Ovary (tissue), 7 donors: ENCODE measurements at regions not wholly inside any gene's neighbourhood (a gene's known extent, or its start where the extent isn't known, plus 50 kb on each side); places are given as distances from the start of the nearest gene placed in this dataset.
A peak's percentile ranks its signal among the peaks of the same experiment; 100 is the strongest.

Source experiments
- DNase-seq, 5 donors: peaks; one replicate each; pipeline ENCODE4 v3.0.0-alpha.2; 2019 to 2020
- H3K27ac ChIP-seq, 2 donors: fragments of 200-600 bp; one replicate each; pipeline versions ENCODE4 v1.5.1 to v1.8.0; 2019 to 2022
- H3K27me3 ChIP-seq: fragments of 200-600 bp; one replicate; pipeline ENCODE4 v1.8.0; 2022
- H3K36me3 ChIP-seq: fragments of 200-600 bp; sonication (generic); one replicate; pipeline ENCODE4 v1.5.1; 2019
- H3K4me1 ChIP-seq: one replicate; pipeline ENCODE4 v1.8.1; 2013; ENCODE audit warnings: mild to moderate bottlenecking, moderate library complexity; ENCODE audit not compliant: insufficient read depth
- H3K4me3 ChIP-seq: fragments of 200-600 bp; sonication (generic); one replicate; pipeline ENCODE4 v1.5.1; 2017
- H3K9me3 ChIP-seq, 2 donors: fragments of 200-600 bp in 1 of 2; sonication (generic) in 1 of 2; one replicate each; pipeline versions ENCODE4 v1.5.1 to v1.8.1; 2013 to 2019; ENCODE audit warnings: mild to moderate bottlenecking in 1 of 2, moderate library complexity in 1 of 2
- CTCF ChIP-seq, 3 donors: fragments of 450-650 bp in 2 of 3; fragments of 200-600 bp in 1 of 3; IDR thresholded peaks; one replicate each; pipeline versions ENCODE4 v1.5.1 to v1.8.0; 2016 to 2022; ENCODE audit warnings: antibody characterized with exemption in 3 of 3, mild to moderate bottlenecking in 1 of 3
- EP300 ChIP-seq: sonication (generic); formaldehyde crosslinking; IDR thresholded peaks from one replicate; pipeline ENCODE4 v1.6.1; 2017; ENCODE audit warnings: antibody characterized with exemption
- POLR2A ChIP-seq: fragments of 450-650 bp; IDR thresholded peaks from one replicate; pipeline ENCODE4 v1.6.1; 2017; ENCODE audit warnings: antibody characterized with exemption, mild to moderate bottlenecking, moderate library complexity
- WGBS, 3 donors: extraction: QIAGEN DNeasy Blood & Tissue Kit in 1 of 3; methylation state at CpG; one replicate each; pipeline versions ENCODE4 v1.1.5 to v1.1.7; 2013 to 2017; 5-methylcytosine and 5-hydroxymethylcytosine counted together
- intact Hi-C, 4 donors: fragments of 100-400 bp; cut with DNase I; formaldehyde crosslinking; loops; one replicate each; pipeline versions ENCODE4 v1.11.0 to v1.15.1; 2022 to 2023
- donor health status: DM: no; HTN: no; CAD: no; lungs with moderate emphysema.
- donor health status: DM: no; HTN: no; CAD: no.
- donor health status: Bipolar disorder and iron deficiency.
- donor health status: DM: no; HTN: no; CAD: no.
- donor health status: DM: yes; HTN: yes; CAD: no.

- intact Hi-C loops, result no loop called here
- no peak for DNase-seq
- H3K36me3 ChIP-seq, result no peaks in the 10 kb centered on the region
- H3K9me3 ChIP-seq, result no peaks in the 10 kb centered on the region
- H3K27me3 ChIP-seq, result no peaks in the 10 kb centered on the region
- no peaks in the 10 kb centered on the region for H3K4me1 ChIP-seq
- WGBS, 3 donors, result 79 to 82% (median 82%) methylated on average over 7 of the region's 7 CpGs
- TF ChIP-seq POLR2A (no peak), EP300 (no peak), CTCF (IDR thresholded peaks at IDR 0.05) (no peak)
- H3K27ac ChIP-seq, result no peak overlapping the region
- no peak overlapping the region for H3K4me3 ChIP-seq
Measured at GRCh38 chr10:23988006-23988405, 220.9 kb upstream of the KIAA1217 start.

- 18 to 24% (median 21%) methylated on average over 6 of the region's 6 CpGs for WGBS, 3 donors
- intact Hi-C loops, result loop anchor here (1.0 to 10.0 kb wide), 7 partner anchors 200 to 525 kb away; no protein-coding TSS in a partner anchor
- H3K4me1 ChIP-seq, result no peaks in the 10 kb centered on the region
- TF ChIP-seq CTCF (IDR thresholded peaks at IDR 0.05) (peak in 2 of 3 donors; percentile 65 to 88), POLR2A (no peak)
- H3K36me3 ChIP-seq, result no peaks in the 10 kb centered on the region
- H3K9me3 ChIP-seq, result no peaks in the 10 kb centered on the region
- no peak overlapping the region for H3K4me3 ChIP-seq
- no peaks in the 10 kb centered on the region for H3K27me3 ChIP-seq
- H3K27ac ChIP-seq, result no peak overlapping the region
- peak; percentile 36 to 66 (median 59) for DNase-seq
Measured at GRCh38 chr10:23994459-23995046, 214.4 kb upstream of the KIAA1217 start.

GRCh38 chr10:23999445-23999844 is 209.5 kb upstream of the KIAA1217 start:
- intact Hi-C loops, result loop anchor here in 3 of 4 donors (10.0 kb wide), 3 partner anchors 195 to 515 kb away; no protein-coding TSS in a partner anchor
- WGBS, 3 donors, result 95% methylated on average over 9 of the region's 9 CpGs
- no peak for TF ChIP-seq EP300
- TF ChIP-seq CTCF (IDR thresholded peaks at IDR 0.05), result no peak
- no peak for TF ChIP-seq POLR2A
- no peaks in the 10 kb centered on the region for H3K9me3 ChIP-seq
- no peaks in the 10 kb centered on the region for H3K4me1 ChIP-seq
- no peaks in the 10 kb centered on the region for H3K27me3 ChIP-seq
- no peak for DNase-seq
- H3K36me3 ChIP-seq, result no peaks in the 10 kb centered on the region
- no peak overlapping the region for H3K27ac ChIP-seq
- no peak overlapping the region for H3K4me3 ChIP-seq

- intact Hi-C loops, result no loop called here
- no peak overlapping the region for H3K4me3 ChIP-seq
- no peaks in the 10 kb centered on the region for H3K36me3 ChIP-seq
- no peak overlapping the region for H3K27ac ChIP-seq
- no peaks in the 10 kb centered on the region for H3K9me3 ChIP-seq
- H3K27me3 ChIP-seq, result no peaks in the 10 kb centered on the region
- 86 to 94% (median 90%) methylated on average over 8 of the region's 8 CpGs for WGBS, 3 donors
- no peak for DNase-seq
- no peak for TF ChIP-seq CTCF (IDR thresholded peaks at IDR 0.05)
- no peak for TF ChIP-seq EP300
- TF ChIP-seq POLR2A, result no peak
- no peaks in the 10 kb centered on the region for H3K4me1 ChIP-seq
Measured at GRCh38 chr10:24000271-24000813, 208.6 kb upstream of the KIAA1217 start.
